Keratinocyte (primary cell): ENCODE measurements at regions not wholly inside any gene's neighbourhood (a gene's known extent, or its start where the extent isn't known, plus 50 kb on each side); places are given as distances from the start of the nearest gene placed in this dataset.

Experiments
- DNase-seq: peaks from one replicate; pipeline ENCODE4 v3.0.0-alpha.2; 2011; ENCODE audit warnings: low read depth, missing footprints, low spot score
- FAIRE-seq: peaks from 2 replicates; lab custom pipeline; 2011; peaks lifted over from hg19 to GRCh38; lab: Jason Lieb, UNC
- H2AFZ ChIP-seq: 2 replicates; pipeline ENCODE4 v1.6.0; 2012; ENCODE audit warnings: low read length, control low read depth, inconsistent platforms; ENCODE audit not compliant: control insufficient read depth
- H3K27ac ChIP-seq: 2 replicates; pipeline ENCODE4 v1.5.1; 2011; ENCODE audit warnings: low read length; ENCODE audit not compliant: control insufficient read depth, insufficient read depth
- H3K27me3 ChIP-seq: 3 replicates; pipeline ENCODE4 v1.6.0; 2011; ENCODE audit warnings: low read length; ENCODE audit not compliant: control insufficient read depth, insufficient read depth; ENCODE audit errors: extremely low read depth
- H3K36me3 ChIP-seq, 2 experiments: 2 replicates in 1 of 2; 3 replicates in 1 of 2; pipeline ENCODE4 v1.5.1; 2011; ENCODE audit warnings: low read length in 2 of 2, mild to moderate bottlenecking in 1 of 2; ENCODE audit not compliant: control insufficient read depth in 2 of 2, insufficient read depth in 2 of 2; ENCODE audit errors: extremely low read depth in 1 of 2
- H3K4me1 ChIP-seq: 3 replicates; pipeline ENCODE4 v1.5.1; 2011; ENCODE audit warnings: low read length; ENCODE audit not compliant: control insufficient read depth, insufficient read depth; ENCODE audit errors: extremely low read depth
- H3K4me2 ChIP-seq: 3 replicates; pipeline ENCODE4 v1.6.0; 2011; ENCODE audit warnings: low read depth, low read length; ENCODE audit not compliant: control insufficient read depth, insufficient read depth; ENCODE audit errors: extremely low read depth
- H3K4me3 ChIP-seq, 3 experiments: fragments of 200-600 bp in 1 of 3; sonication (generic) in 1 of 3; 2 replicates in 2 of 3; 3 replicates in 1 of 3; pipeline ENCODE4 v1.5.1; 2011 to 2016; ENCODE audit warnings: low read length in 3 of 3, mild to moderate bottlenecking in 3 of 3, control low read depth in 2 of 3, inconsistent platforms in 1 of 3, low read depth in 1 of 3, mixed read lengths in 1 of 3, mixed run types in 1 of 3, moderate library complexity in 1 of 3; ENCODE audit not compliant: control insufficient read depth in 2 of 3, insufficient read depth in 2 of 3; ENCODE audit errors: extremely low read depth in 1 of 3
- H3K79me2 ChIP-seq: 2 replicates; pipeline ENCODE4 v1.6.0; 2012; ENCODE audit warnings: low read length; ENCODE audit not compliant: control insufficient read depth, insufficient read depth
- H3K9ac ChIP-seq: 3 replicates; pipeline ENCODE4 v1.6.0; 2011; ENCODE audit warnings: low read length; ENCODE audit not compliant: control insufficient read depth, insufficient read depth; ENCODE audit errors: extremely low read depth
- H3K9me1 ChIP-seq: 3 replicates; pipeline ENCODE4 v1.6.0; 2011; ENCODE audit warnings: low read length; ENCODE audit not compliant: control insufficient read depth, insufficient read depth; ENCODE audit errors: extremely low read depth
- H3K9me3 ChIP-seq: 2 replicates; pipeline ENCODE4 v1.5.1; 2012; ENCODE audit warnings: low read depth, low read length; ENCODE audit not compliant: control insufficient read depth
- H4K20me1 ChIP-seq: 3 replicates; pipeline ENCODE4 v1.6.0; 2011; ENCODE audit warnings: low read length; ENCODE audit not compliant: control insufficient read depth, insufficient read depth; ENCODE audit errors: extremely low read depth
- CTCF ChIP-seq, 3 experiments: IDR thresholded peaks in 1 of 3; conservative IDR thresholded peaks in 1 of 3; optimal IDR thresholded peaks in 1 of 3; 2 replicates in 2 of 3; 3 replicates in 1 of 3; pipeline versions ENCODE3 to v1.5.1; 2011; ENCODE audit warnings: low read length in 3 of 3, mild to moderate bottlenecking in 3 of 3, moderate library complexity in 2 of 3, control low read depth in 1 of 3, inconsistent platforms in 1 of 3; ENCODE audit not compliant: insufficient read depth in 2 of 3; ENCODE audit errors: extremely low read depth in 1 of 3
- EZH2 ChIP-seq: IDR thresholded peaks from one replicate; pipeline ENCODE4 v1.6.1; 2012; ENCODE audit warnings: inconsistent platforms, mild to moderate bottlenecking, low read length, moderate library complexity
- dilution Hi-C: fragments of 300-500 bp; cut with MboI; formaldehyde crosslinking; loops from one replicate; pipeline ENCODE4 v1.7.0; 2020; ENCODE audit warnings: low sequenced_read_pairs; ENCODE audit not compliant: extremely low pct_ligation_motif_present

- Histone ChIP-seq H3K27ac (no peak overlapping the region), H3K4me2 (no peak overlapping the region), H3K9me1 (no peaks in the 10 kb centered on the region), H3K36me3 (no peaks in the 10 kb centered on the region), H3K4me1 (no peaks in the 10 kb centered on the region), H4K20me1 (no peaks in the 10 kb centered on the region), H2AFZ (no peak overlapping the region), H3K27me3 (no peaks in the 10 kb centered on the region), H3K4me3 (no peak overlapping the region), H3K9ac (no peak overlapping the region), H3K79me2 (no peaks in the 10 kb centered on the region), H3K9me3 (no peaks in the 10 kb centered on the region)
- dilution Hi-C loops: loop anchor here (25.0 kb wide), 1 partner anchor 307 kb away; no protein-coding TSS in a partner anchor
- TF ChIP-seq CTCF (optimal IDR thresholded peaks at IDR 0.05 in 1 of 3, IDR thresholded peaks at IDR 0.05 in 1 of 3, conservative IDR thresholded peaks at IDR 0.05 in 1 of 3; ENCODE audit: extremely low read depth in 1 of 3, insufficient read depth in 2 of 3, low read length in 3 of 3): no peak
- TF ChIP-seq EZH2: no peak
- FAIRE-seq: no peak
- DNase-seq: no peak
These were observed 382.2 kb upstream of the HNRNPA3 start for GRCh38 chr2:176830362-176830761.

- Histone ChIP-seq H3K4me3 (no peak overlapping the region), H3K79me2 (no peaks in the 10 kb centered on the region), H3K27me3 (no peaks in the 10 kb centered on the region), H3K27ac (no peak overlapping the region), H3K4me1 (no peaks in the 10 kb centered on the region), H3K9ac (no peak overlapping the region), H3K9me1 (no peaks in the 10 kb centered on the region), H4K20me1 (no peaks in the 10 kb centered on the region), H2AFZ (no peak overlapping the region), H3K4me2 (no peak overlapping the region), H3K9me3 (no peaks in the 10 kb centered on the region), H3K36me3 (no peaks in the 10 kb centered on the region)
- DNase-seq: no peak
- TF ChIP-seq EZH2 (no peak), CTCF (optimal IDR thresholded peaks at IDR 0.05 in 1 of 3, IDR thresholded peaks at IDR 0.05 in 1 of 3, conservative IDR thresholded peaks at IDR 0.05 in 1 of 3; ENCODE audit: extremely low read depth in 1 of 3, insufficient read depth in 2 of 3, low read length in 3 of 3) (no peak)
- dilution Hi-C loops: loop anchor here (25.0 kb wide), 1 partner anchor 305 kb away; no protein-coding TSS in a partner anchor
- no peak for FAIRE-seq
These were observed 380.5 kb upstream of the HNRNPA3 start for GRCh38 chr2:176832086-176832485.
